ENCODE measurements at regions not wholly inside any gene's neighbourhood (a gene's known extent, or its start where the extent isn't known, plus 50 kb on each side); places are given as distances from the start of the nearest gene placed in this dataset.

DNA sequence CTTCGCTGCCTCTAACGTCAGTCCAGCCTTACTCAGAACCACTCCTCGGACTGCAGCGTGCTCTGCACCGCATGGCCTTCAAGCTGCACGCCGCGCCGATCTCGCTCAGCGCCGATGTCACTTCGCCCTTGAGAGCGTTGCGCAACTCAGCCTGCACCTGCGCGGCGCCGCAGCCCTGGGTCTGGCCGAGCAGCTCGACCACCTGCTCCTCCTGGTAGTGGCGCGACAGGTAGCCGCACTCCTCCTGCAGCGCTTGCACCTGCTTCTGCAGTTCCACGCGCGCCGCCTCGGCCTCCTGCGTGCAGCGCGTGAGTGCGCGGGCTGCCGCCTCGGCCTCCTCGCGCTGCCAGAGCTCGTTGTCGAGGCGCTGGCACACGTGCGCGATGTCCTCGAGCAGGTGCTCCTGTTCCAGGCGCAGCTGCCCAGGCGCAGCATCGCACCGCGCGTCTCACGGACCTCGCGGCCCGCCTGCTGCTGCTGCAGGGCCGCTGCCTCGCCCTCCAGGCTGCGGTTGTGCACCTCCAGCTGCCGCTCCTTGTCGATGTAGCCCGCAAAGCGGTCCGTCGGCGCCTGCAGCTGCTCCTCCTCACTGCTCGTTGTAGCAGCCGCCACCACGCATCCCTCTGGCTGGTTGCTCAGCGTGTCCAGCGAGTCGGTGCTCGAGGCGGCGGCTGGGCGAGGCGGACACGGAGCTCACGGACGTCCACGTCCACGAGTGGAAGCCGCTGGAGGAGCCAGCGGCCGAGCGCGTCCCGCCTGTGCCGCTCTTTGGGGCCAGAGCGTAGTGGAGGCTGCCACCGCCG, 380.6 kb upstream of the CHD6 start:
- TF ChIP-seq NFRKB (IDR thresholded peaks at IDR 0.05) (no peak), ELF4 (IDR thresholded peaks at IDR 0.05) (no peak), HDGF (IDR thresholded peaks at IDR 0.05; ENCODE audit: borderline replicate concordance) (no peak), BHLHE40 (IDR thresholded peaks at IDR 0.05; ENCODE audit: borderline replicate concordance) (no peak), FOXK2 (IDR thresholded peaks at IDR 0.05) (no peak)
